Psoas muscle (tissue), 7 donors: ENCODE measurements at regions not wholly inside any gene's neighbourhood (a gene's known extent, or its start where the extent isn't known, plus 50 kb on each side); places are given as distances from the start of the nearest gene placed in this dataset.
A peak's percentile ranks its signal among the peaks of the same experiment; 100 is the strongest.

Experiments used
- ATAC-seq, 4 donors: fragments of 200-7000 bp; cut with Tn5 transposase; one replicate each; pipeline ENCODE4 v1.9.1; 2020; ENCODE audit warnings: moderate library complexity in 3 of 4, mild to moderate bottlenecking in 2 of 4
- DNase-seq, 2 donors: peaks; one replicate each; pipeline ENCODE4 v3.0.0-alpha.2; 2020
- H3K27ac ChIP-seq: fragments of 200-600 bp; one replicate; pipeline ENCODE4 v1.8.0; 2022
- H3K27me3 ChIP-seq, 3 donors: fragments of 200-600 bp in 1 of 3; one replicate each; pipeline versions ENCODE4 v1.6.1 to v1.8.0; 2013 to 2022; ENCODE audit warnings: low read length in 2 of 3, mild to moderate bottlenecking in 2 of 3, moderate library complexity in 1 of 3; ENCODE audit not compliant: insufficient read depth in 3 of 3
- H3K36me3 ChIP-seq, 2 donors: fragments of 200-600 bp in 1 of 2; one replicate each; pipeline versions ENCODE4 v1.6.1 to v1.8.0; 2013 to 2022; ENCODE audit warnings: low read depth in 1 of 2, mild to moderate bottlenecking in 1 of 2, moderate library complexity in 1 of 2; ENCODE audit not compliant: insufficient read depth in 1 of 2
- H3K4me1 ChIP-seq: fragments of 200-600 bp; one replicate; pipeline ENCODE4 v1.8.0; 2022
- H3K4me3 ChIP-seq: fragments of 200-600 bp; one replicate; pipeline ENCODE4 v1.8.0; 2022; ENCODE audit warnings: mild to moderate bottlenecking
- H3K9me3 ChIP-seq: fragments of 200-600 bp; one replicate; pipeline ENCODE4 v1.8.0; 2022
- WGBS, 3 donors: extraction: QIAGEN DNeasy Blood & Tissue Kit; methylation state at CpG; one replicate each; pipeline versions ENCODE4 v1.1.6 to v1.1.7; 2013; 5-methylcytosine and 5-hydroxymethylcytosine counted together
- intact Hi-C, 2 donors: fragments of 100-400 bp; cut with DNase I; formaldehyde crosslinking; loops; one replicate each; pipeline versions ENCODE4 v1.11.0 to v1.14.2; 2022
- TF ChIP-seq, protein P1 (sequence below): fragments of 200-600 bp; IDR thresholded peaks from one replicate; pipeline ENCODE4 v1.8.0; 2022; ENCODE audit warnings: antibody characterized with exemption
- donor health status: healthy with polysubstance abuse.
- donor health status: DM: no; HTN: no; CAD: no; lungs with moderate emphysema.
- donor health status: Bipolar disorder and iron deficiency.
- donor health status: healthy.
- donor health status: DM: yes; HTN: yes; CAD: no.
- donor health status: DM: no; HTN: no; CAD: no.
- donor health status: DM: yes; HTN: yes; CAD: no.

DNA sequence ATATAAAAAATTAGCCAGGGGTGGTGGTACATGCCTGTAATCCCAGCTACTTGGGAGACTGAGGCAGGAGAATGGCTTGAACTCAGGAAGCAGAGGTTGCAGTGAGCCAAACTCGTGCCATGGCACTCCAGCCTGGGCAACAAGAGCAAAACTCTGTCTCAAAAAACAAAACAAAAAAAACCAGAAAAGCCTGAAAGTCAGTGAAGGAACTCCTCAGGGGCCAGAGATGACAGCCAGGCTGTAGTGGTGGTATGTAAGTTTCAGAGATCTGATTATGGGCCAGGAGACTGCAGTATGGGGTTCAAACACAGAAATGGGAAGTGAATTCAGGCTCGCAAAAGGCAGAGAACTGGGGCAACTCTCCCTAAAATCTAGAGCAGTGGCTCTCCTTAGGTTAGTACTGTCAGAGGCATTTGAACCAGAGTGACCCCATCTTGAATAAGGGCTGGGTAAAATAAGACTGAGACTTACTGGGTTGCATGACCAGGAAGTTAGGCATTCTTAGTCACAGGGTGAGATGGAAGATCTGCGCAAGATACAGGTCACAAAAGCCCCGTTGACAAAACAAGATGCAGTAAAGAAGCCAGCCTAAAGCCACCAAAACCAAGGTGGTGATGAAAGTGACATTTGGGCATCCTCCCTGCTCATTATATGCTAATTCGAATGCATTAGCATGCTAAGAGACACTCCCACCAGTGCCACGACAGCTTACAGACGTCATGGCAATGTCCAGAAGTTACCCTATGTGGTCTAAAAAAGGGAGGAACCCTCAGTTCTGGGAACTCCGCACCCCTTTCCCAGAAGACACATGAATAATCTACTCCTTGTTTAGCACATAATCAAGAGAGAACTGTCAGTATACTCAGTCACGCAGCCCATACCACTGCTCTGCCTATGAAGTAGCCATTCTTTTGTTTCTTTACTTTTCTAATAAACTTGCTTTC, 120.2 kb upstream of the XYLT1 start:
- 71 to 77% (median 76%) methylated on average over 9 of the region's 9 CpGs for WGBS, 3 donors
- TF ChIP-seq, protein P1, sequence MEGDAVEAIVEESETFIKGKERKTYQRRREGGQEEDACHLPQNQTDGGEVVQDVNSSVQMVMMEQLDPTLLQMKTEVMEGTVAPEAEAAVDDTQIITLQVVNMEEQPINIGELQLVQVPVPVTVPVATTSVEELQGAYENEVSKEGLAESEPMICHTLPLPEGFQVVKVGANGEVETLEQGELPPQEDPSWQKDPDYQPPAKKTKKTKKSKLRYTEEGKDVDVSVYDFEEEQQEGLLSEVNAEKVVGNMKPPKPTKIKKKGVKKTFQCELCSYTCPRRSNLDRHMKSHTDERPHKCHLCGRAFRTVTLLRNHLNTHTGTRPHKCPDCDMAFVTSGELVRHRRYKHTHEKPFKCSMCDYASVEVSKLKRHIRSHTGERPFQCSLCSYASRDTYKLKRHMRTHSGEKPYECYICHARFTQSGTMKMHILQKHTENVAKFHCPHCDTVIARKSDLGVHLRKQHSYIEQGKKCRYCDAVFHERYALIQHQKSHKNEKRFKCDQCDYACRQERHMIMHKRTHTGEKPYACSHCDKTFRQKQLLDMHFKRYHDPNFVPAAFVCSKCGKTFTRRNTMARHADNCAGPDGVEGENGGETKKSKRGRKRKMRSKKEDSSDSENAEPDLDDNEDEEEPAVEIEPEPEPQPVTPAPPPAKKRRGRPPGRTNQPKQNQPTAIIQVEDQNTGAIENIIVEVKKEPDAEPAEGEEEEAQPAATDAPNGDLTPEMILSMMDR, result no peak
- H3K27me3 ChIP-seq, result peaks cover 0 to 5% (median 2%) of the 10 kb centered on the region in 3 donors

DNA sequence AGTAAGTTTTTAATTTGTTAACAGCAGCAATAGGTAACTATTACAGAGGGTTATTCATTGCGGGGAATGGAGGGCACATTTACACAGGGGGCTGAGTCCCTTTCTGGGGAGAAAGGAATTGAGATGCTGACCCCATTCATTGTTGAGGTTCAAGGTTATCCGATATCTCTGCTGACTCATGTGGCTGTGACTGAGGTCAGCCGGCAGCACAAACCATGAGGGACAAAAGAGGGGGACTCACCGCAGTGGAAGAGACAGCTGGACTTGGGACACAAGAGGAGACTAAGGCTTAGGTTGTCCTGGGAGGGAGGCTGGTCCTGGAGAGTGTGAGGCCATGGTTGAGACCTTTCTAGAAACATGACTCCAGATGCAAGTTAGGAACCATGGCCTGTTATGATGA, 119.1 kb upstream of the XYLT1 start:
- H3K27ac ChIP-seq, result no peak overlapping the region
- DNase-seq (no peak), ATAC-seq (no peak)
- intact Hi-C loops, result loop anchor here in 1 of 2 donors (10.0 kb wide), 1 partner anchor 395 kb away; no protein-coding TSS in a partner anchor
- no peaks in the 10 kb centered on the region for H3K4me1 ChIP-seq
- H3K4me3 ChIP-seq, result no peak overlapping the region
- WGBS, 3 donors, result 66 to 83% (median 74%) methylated on average over 4 of the region's 4 CpGs
- no peaks in the 10 kb centered on the region for H3K9me3 ChIP-seq
- H3K27me3 ChIP-seq, result peaks cover 0 to 5% (median 2%) of the 10 kb centered on the region in 3 donors
- no peaks in the 10 kb centered on the region for H3K36me3 ChIP-seq
- TF ChIP-seq, protein P1, result no peak

More for the DNA sequence above, 120.2 kb upstream of the XYLT1 start:
- no peaks in the 10 kb centered on the region for H3K36me3 ChIP-seq
- no peak overlapping the region for H3K4me3 ChIP-seq
- H3K27ac ChIP-seq, result no peak overlapping the region
- H3K4me1 ChIP-seq, result no peaks in the 10 kb centered on the region
- no peaks in the 10 kb centered on the region for H3K9me3 ChIP-seq
- DNase-seq, result no peak
- no peak for ATAC-seq
- intact Hi-C loops, result no loop called here

- peaks cover 4% of the 10 kb centered on the region for H3K9me3 ChIP-seq
- H3K4me3 ChIP-seq, result no peak overlapping the region
- TF ChIP-seq, protein P1, result no peak
- DNase-seq, result no peak
- ATAC-seq, result no peak
- H3K27ac ChIP-seq, result no peak overlapping the region
- H3K27me3 ChIP-seq, result no peaks in the 10 kb centered on the region
- intact Hi-C loops, result loop anchor here in 1 of 2 donors (10.0 kb wide), 1 partner anchor 391 kb away; no protein-coding TSS in a partner anchor
- WGBS, 3 donors, result 84 to 90% (median 88%) methylated on average over 3 of the region's 3 CpGs
- no peaks in the 10 kb centered on the region for H3K36me3 ChIP-seq
- H3K4me1 ChIP-seq, result no peaks in the 10 kb centered on the region
These were observed 114.8 kb upstream of the XYLT1 start for GRCh38 chr16:17585449-17586074.

- ATAC-seq, result peak; percentile 46 to 75 (median 55)
- 20 to 24% (median 20%) methylated on average over 10 of the region's 10 CpGs for WGBS, 3 donors
These were observed 108.5 kb upstream of the XYLT1 start for GRCh38 chr16:17578981-17579874.

More at GRCh38 chr16:17578981-17579874, 108.5 kb upstream of the XYLT1 start:
- intact Hi-C loops, result loop anchor here in 1 of 2 donors (5.0 kb wide), 1 partner anchor 717 kb away; no protein-coding TSS in a partner anchor
- Histone ChIP-seq H3K4me1 (no peaks in the 10 kb centered on the region), H3K36me3 (no peaks in the 10 kb centered on the region), H3K27ac (no peak overlapping the region), H3K4me3 (no peak overlapping the region), H3K9me3 (peaks cover 4% of the 10 kb centered on the region), H3K27me3 (no peaks in the 10 kb centered on the region)
- peak in 1 of 2 donors; percentile 21 for DNase-seq
- TF ChIP-seq, protein P1, result peak; percentile 76
